ENCODE measurements at regions not wholly inside any gene's neighbourhood (a gene's known extent, or its start where the extent isn't known, plus 50 kb on each side); places are given as distances from the start of the nearest gene placed in this dataset.

- no peak for DNase-seq
Measured at GRCh38 chr10:15462253-15462897, 91.3 kb upstream of the FAM171A1 start.

GRCh38 chr10:15461353-15462108, 90.4 kb upstream of the FAM171A1 start:
- no peak for DNase-seq

- no peak for DNase-seq
Measured at GRCh38 chr10:15460661-15461060, 89.6 kb upstream of the FAM171A1 start.

- DNase-seq = no peak
Measured at GRCh38 chr10:15459218-15459617, 88.1 kb upstream of the FAM171A1 start.

GRCh38 chr10:15457382-15457781, 86.3 kb upstream of the FAM171A1 start:
- no peak for DNase-seq

GRCh38 chr10:15455456-15455855, 84.4 kb upstream of the FAM171A1 start:
- no peak for DNase-seq

GRCh38 chr10:15453926-15454325, 82.8 kb upstream of the FAM171A1 start:
- no peak for DNase-seq

GRCh38 chr10:15453457-15453856, 82.4 kb upstream of the FAM171A1 start:
- DNase-seq = no peak

- DNase-seq = no peak
Measured at GRCh38 chr10:15452545-15452944, 81.5 kb upstream of the FAM171A1 start.

- no peak for DNase-seq
Measured at GRCh38 chr10:15451137-15452094, 80.3 kb upstream of the FAM171A1 start.

GRCh38 chr10:15448598-15448997, 77.5 kb upstream of the FAM171A1 start:
- DNase-seq = no peak

GRCh38 chr10:15445006-15445390, 73.9 kb upstream of the FAM171A1 start:
- DNase-seq = no peak

- no peak for DNase-seq
Measured at GRCh38 chr10:15444105-15445005, 73.3 kb upstream of the FAM171A1 start.

- no peak for DNase-seq
Measured at GRCh38 chr10:15442056-15442455, 71.0 kb upstream of the FAM171A1 start.

GRCh38 chr10:15440204-15440711, 69.2 kb upstream of the FAM171A1 start:
- DNase-seq = no peak

GRCh38 chr10:15439341-15439842, 68.3 kb upstream of the FAM171A1 start:
- DNase-seq = no peak

- DNase-seq = no peak
Measured at GRCh38 chr10:15436696-15437095, 65.6 kb upstream of the FAM171A1 start.

- DNase-seq = peak in 1 of 4 experiments; percentile 3
Measured at GRCh38 chr10:15433850-15434537, 62.9 kb upstream of the FAM171A1 start.

GRCh38 chr10:15432266-15432665, 61.2 kb upstream of the FAM171A1 start:
- no peak for DNase-seq

- no peak for DNase-seq
Measured at GRCh38 chr10:15430969-15431771, 60.1 kb upstream of the FAM171A1 start.
